ENCODE measurements at regions not wholly inside any gene's neighbourhood (a gene's known extent, or its start where the extent isn't known, plus 50 kb on each side); places are given as distances from the start of the nearest gene placed in this dataset.

DNA sequence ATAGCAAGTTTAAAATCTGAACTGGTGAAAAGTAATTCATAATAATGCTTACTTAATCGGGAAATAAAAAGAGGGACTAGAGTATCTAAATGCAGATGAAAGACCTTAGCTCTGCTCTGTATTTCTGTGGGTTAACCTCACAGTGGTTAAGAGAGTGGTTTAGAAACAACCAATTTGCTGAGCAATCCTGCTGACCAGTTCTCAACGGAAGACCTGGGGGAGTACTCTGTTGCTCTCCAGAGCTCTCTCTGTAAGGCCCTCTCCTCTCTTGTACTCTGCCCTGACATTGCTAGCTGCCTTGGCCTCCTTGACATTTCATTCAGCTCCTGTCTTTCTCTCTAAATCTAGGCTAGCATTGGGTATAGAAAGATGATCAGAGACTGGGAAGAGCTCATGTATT lies 1186.6 kb upstream of the SEMA6A start:
- Histone ChIP-seq H3K9ac (ENCODE audit: control insufficient read depth, insufficient read depth, low read length) (no peak overlapping the region), H3K4me2 (ENCODE audit: control insufficient read depth, insufficient read depth) (no peak overlapping the region), H3K4me1 (ENCODE audit: control insufficient read depth, insufficient read depth, low read length) (no peaks in the 10 kb centered on the region), H3K36me3 (ENCODE audit: control insufficient read depth in 2 of 2, insufficient read depth in 2 of 2, low read length in 1 of 2) (no peaks in the 10 kb centered on the region), H3K27me3 (replicated peaks in 1 of 2; ENCODE audit: control insufficient read depth in 2 of 2, insufficient read depth in 2 of 2, low read length in 1 of 2) (no peaks in the 10 kb centered on the region), H3K79me2 (ENCODE audit: control insufficient read depth, insufficient read depth, low read length) (no peaks in the 10 kb centered on the region), H3K4me3 (no peak overlapping the region), H3K27ac (ENCODE audit: control insufficient read depth, insufficient read depth) (no peak overlapping the region), H2AFZ (ENCODE audit: control insufficient read depth, low read depth, low read length) (no peak overlapping the region), H4K20me1 (ENCODE audit: control insufficient read depth, insufficient read depth) (no peaks in the 10 kb centered on the region), H3K9me3 (replicated peaks; ENCODE audit: control insufficient read depth, insufficient read depth, low read length) (no peaks in the 10 kb centered on the region)
- SMC1A ChIA-PET (ENCODE audit: uncharacterized antibody, unreplicated experiment), result no interaction called here
- CTCF ChIA-PET, result no interaction called here
- in situ Hi-C loops (cut with MboI), result no loop called here
- no TSS peak for BruUV-seq (replicated peaks)
- no peak for DNase-seq (ENCODE audit: low read depth, low spot score)
- intact Hi-C loops (cut with micrococcal nuclease; ENCODE audit: unreplicated experiment), result no loop called here
- ATAC-seq, result no peak
- no peak for TF ChIP-seq CREM (IDR thresholded peaks at IDR 0.05; ENCODE audit: low read depth)
- TF ChIP-seq FOXM1 (IDR thresholded peaks at IDR 0.05; ENCODE audit: low read depth, low read length), result no peak
- no peak for TF ChIP-seq SP1 (IDR thresholded peaks at IDR 0.05; ENCODE audit: low read depth, low read length)
- TF ChIP-seq, protein P1, sequence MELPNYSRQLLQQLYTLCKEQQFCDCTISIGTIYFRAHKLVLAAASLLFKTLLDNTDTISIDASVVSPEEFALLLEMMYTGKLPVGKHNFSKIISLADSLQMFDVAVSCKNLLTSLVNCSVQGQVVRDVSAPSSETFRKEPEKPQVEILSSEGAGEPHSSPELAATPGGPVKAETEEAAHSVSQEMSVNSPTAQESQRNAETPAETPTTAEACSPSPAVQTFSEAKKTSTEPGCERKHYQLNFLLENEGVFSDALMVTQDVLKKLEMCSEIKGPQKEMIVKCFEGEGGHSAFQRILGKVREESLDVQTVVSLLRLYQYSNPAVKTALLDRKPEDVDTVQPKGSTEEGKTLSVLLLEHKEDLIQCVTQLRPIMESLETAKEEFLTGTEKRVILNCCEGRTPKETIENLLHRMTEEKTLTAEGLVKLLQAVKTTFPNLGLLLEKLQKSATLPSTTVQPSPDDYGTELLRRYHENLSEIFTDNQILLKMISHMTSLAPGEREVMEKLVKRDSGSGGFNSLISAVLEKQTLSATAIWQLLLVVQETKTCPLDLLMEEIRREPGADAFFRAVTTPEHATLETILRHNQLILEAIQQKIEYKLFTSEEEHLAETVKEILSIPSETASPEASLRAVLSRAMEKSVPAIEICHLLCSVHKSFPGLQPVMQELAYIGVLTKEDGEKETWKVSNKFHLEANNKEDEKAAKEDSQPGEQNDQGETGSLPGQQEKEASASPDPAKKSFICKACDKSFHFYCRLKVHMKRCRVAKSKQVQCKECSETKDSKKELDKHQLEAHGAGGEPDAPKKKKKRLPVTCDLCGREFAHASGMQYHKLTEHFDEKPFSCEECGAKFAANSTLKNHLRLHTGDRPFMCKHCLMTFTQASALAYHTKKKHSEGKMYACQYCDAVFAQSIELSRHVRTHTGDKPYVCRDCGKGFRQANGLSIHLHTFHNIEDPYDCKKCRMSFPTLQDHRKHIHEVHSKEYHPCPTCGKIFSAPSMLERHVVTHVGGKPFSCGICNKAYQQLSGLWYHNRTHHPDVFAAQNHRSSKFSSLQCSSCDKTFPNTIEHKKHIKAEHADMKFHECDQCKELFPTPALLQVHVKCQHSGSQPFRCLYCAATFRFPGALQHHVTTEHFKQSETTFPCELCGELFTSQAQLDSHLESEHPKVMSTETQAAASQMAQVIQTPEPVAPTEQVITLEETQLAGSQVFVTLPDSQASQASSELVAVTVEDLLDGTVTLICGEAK (IDR thresholded peaks at IDR 0.05; ENCODE audit: borderline replicate concordance), result no peak
- TF ChIP-seq SMARCA5 (IDR thresholded peaks at IDR 0.05), result no peak
- TF ChIP-seq, protein P2, sequence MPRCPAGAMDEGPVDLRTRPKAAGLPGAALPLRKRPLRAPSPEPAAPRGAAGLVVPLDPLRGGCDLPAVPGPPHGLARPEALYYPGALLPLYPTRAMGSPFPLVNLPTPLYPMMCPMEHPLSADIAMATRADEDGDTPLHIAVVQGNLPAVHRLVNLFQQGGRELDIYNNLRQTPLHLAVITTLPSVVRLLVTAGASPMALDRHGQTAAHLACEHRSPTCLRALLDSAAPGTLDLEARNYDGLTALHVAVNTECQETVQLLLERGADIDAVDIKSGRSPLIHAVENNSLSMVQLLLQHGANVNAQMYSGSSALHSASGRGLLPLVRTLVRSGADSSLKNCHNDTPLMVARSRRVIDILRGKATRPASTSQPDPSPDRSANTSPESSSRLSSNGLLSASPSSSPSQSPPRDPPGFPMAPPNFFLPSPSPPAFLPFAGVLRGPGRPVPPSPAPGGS (IDR thresholded peaks at IDR 0.05; ENCODE audit: borderline replicate concordance, insufficient read depth, low read depth, low read length, poor library complexity, severe bottlenecking), result no peak
- TF ChIP-seq MYC (IDR thresholded peaks at IDR 0.05; ENCODE audit: insufficient read depth, insufficient read length, insufficient replicate concordance, low read length, severe bottlenecking), result no peak
- TF ChIP-seq HCFC1 (IDR thresholded peaks at IDR 0.05; ENCODE audit: low read length), result no peak
- TF ChIP-seq CHD4 (IDR thresholded peaks at IDR 0.05), result no peak
- no peak for TF ChIP-seq LARP7 (IDR thresholded peaks at IDR 0.05)
- POLR2A ChIA-PET, result no interaction called here
- WGBS (ENCODE audit: insufficient coverage, insufficient replicate concordance, low lambda C conversion rate, missing lambda C conversion rate), result 3% methylated on average over 2 of the region's 2 CpGs
- peak; percentile 13 for FAIRE-seq
- RAD21 ChIA-PET (ENCODE audit: unreplicated experiment), result no interaction called here

Data from GM12878 (cell line).